Activated T-cell treated with anti-CD3 and anti-CD28 coated beads, Interleukin-2, amount 50 U/mL, for 72 hours (primary cell): ENCODE measurements at regions not wholly inside any gene's neighbourhood (a gene's known extent, or its start where the extent isn't known, plus 50 kb on each side); places are given as distances from the start of the nearest gene placed in this dataset.
"Not testable (repeated sequence)": the region's sequence is repeated elsewhere in the genome, so short reads cannot be mapped to it uniquely, and the experiment has no call there.

Source experiments
- ATAC-seq, 2 donors: fragments of 150-1000 bp; cut with Tn5 transposase; replicated peaks in 1 of 2; 2 replicates each; pipeline ENCODE4 v1.10.0; 2021; ENCODE audit warnings: moderate library complexity in 2 of 2, mild to moderate bottlenecking in 1 of 2
- DNase-seq, 2 donors: peaks; one replicate each; pipeline ENCODE4 v3.0.0; 2021 to 2022; ENCODE audit warnings: mixed read lengths in 1 of 2
- H3K27ac Mint-ChIP-seq: one replicate; pipeline ENCODE4 v1.8.0; 2022; ENCODE audit warnings: mild to moderate bottlenecking, moderate library complexity, mixed read lengths
- H3K27me3 Mint-ChIP-seq: one replicate; pipeline ENCODE4 v1.8.0; 2022; ENCODE audit warnings: low read depth, mixed read lengths
- H3K36me3 Mint-ChIP-seq, 2 donors: one replicate each; pipeline ENCODE4 v1.8.0; 2022; ENCODE audit warnings: mixed read lengths in 2 of 2, mild to moderate bottlenecking in 1 of 2; ENCODE audit not compliant: insufficient read depth in 2 of 2
- H3K4me1 Mint-ChIP-seq: one replicate; pipeline ENCODE4 v1.8.0; 2022; ENCODE audit warnings: low read depth, mixed read lengths
- H3K4me3 Mint-ChIP-seq, 2 donors: one replicate each; pipeline ENCODE4 v1.8.0; 2022; ENCODE audit warnings: mild to moderate bottlenecking in 2 of 2, mixed read lengths in 2 of 2, moderate library complexity in 2 of 2
- H3K9me3 Mint-ChIP-seq, 2 donors: one replicate each; pipeline ENCODE4 v1.8.0; 2022; ENCODE audit warnings: mixed read lengths in 2 of 2

GRCh38 chr4:84298719-84299254 lies 200.3 kb downstream of the NKX6-1 start:
- H3K4me1 Mint-ChIP-seq, H3K27ac Mint-ChIP-seq, H3K9me3 Mint-ChIP-seq, H3K4me3 Mint-ChIP-seq, H3K36me3 Mint-ChIP-seq, H3K27me3 Mint-ChIP-seq, ATAC-seq, DNase-seq: not testable (repeated sequence)

GRCh38 chr4:84298023-84298718 lies 200.9 kb downstream of the NKX6-1 start:
- Mint-ChIP-seq H3K4me3 (no peak overlapping the region), H3K9me3 (peaks cover 4 to 5% of the 10 kb centered on the region in 2 donors), H3K27ac (no peak overlapping the region), H3K36me3 (peaks cover 0 to 1% of the 10 kb centered on the region in 2 donors), H3K4me1 (no peaks in the 10 kb centered on the region), H3K27me3 (no peaks in the 10 kb centered on the region)
- DNase-seq, result no peak
- no peak for ATAC-seq

- no peaks in the 10 kb centered on the region for H3K4me1 Mint-ChIP-seq
- H3K27me3 Mint-ChIP-seq, result no peaks in the 10 kb centered on the region
- H3K9me3 Mint-ChIP-seq, result peaks cover 7 to 9% of the 10 kb centered on the region in 2 donors
- H3K4me3 Mint-ChIP-seq, result no peak overlapping the region
- DNase-seq (no peak), ATAC-seq (no peak)
- H3K27ac Mint-ChIP-seq, result no peak overlapping the region
- peaks cover 0 to 4% of the 10 kb centered on the region in 2 donors for H3K36me3 Mint-ChIP-seq
Observed at GRCh38 chr4:84291969-84292368, 207.1 kb downstream of the NKX6-1 start.

GRCh38 chr4:84286048-84286447 lies 213.0 kb downstream of the NKX6-1 start:
- ATAC-seq (no peak), DNase-seq (no peak)
- H3K27ac Mint-ChIP-seq, result no peak overlapping the region
- no peaks in the 10 kb centered on the region for H3K4me1 Mint-ChIP-seq
- no peak overlapping the region for H3K4me3 Mint-ChIP-seq
- H3K36me3 Mint-ChIP-seq, result peaks cover 0 to 4% of the 10 kb centered on the region in 2 donors
- peaks cover 7 to 9% of the 10 kb centered on the region in 2 donors for H3K9me3 Mint-ChIP-seq
- no peaks in the 10 kb centered on the region for H3K27me3 Mint-ChIP-seq

GRCh38 chr4:84279678-84280077 lies 219.4 kb downstream of the NKX6-1 start:
- Mint-ChIP-seq H3K36me3 (no peaks in the 10 kb centered on the region), H3K4me3 (no peak overlapping the region), H3K9me3 (no peaks in the 10 kb centered on the region), H3K27ac (no peak overlapping the region), H3K27me3 (no peaks in the 10 kb centered on the region), H3K4me1 (no peaks in the 10 kb centered on the region)
- no peak for DNase-seq
- no peak for ATAC-seq

- Mint-ChIP-seq H3K4me1 (no peaks in the 10 kb centered on the region), H3K27me3 (no peaks in the 10 kb centered on the region), H3K4me3 (no peak overlapping the region), H3K36me3 (no peaks in the 10 kb centered on the region), H3K27ac (no peak overlapping the region), H3K9me3 (no peaks in the 10 kb centered on the region)
- ATAC-seq, result no peak
- DNase-seq, result no peak
Observed at GRCh38 chr4:84277923-84278322, 221.2 kb downstream of the NKX6-1 start.

GRCh38 chr4:84276752-84277151 lies 222.3 kb downstream of the NKX6-1 start:
- Mint-ChIP-seq H3K4me3 (no peak overlapping the region), H3K9me3 (no peaks in the 10 kb centered on the region), H3K27me3 (no peaks in the 10 kb centered on the region), H3K36me3 (no peaks in the 10 kb centered on the region), H3K4me1 (no peaks in the 10 kb centered on the region), H3K27ac (no peak overlapping the region)
- ATAC-seq, result no peak
- no peak for DNase-seq

- Mint-ChIP-seq H3K4me1 (no peaks in the 10 kb centered on the region), H3K36me3 (no peaks in the 10 kb centered on the region), H3K27ac (no peak overlapping the region), H3K9me3 (peaks cover 0 to 1% of the 10 kb centered on the region in 2 donors), H3K27me3 (no peaks in the 10 kb centered on the region), H3K4me3 (no peak overlapping the region)
- DNase-seq (no peak), ATAC-seq (no peak)
Observed at GRCh38 chr4:84269536-84270044, 229.5 kb downstream of the NKX6-1 start.

GRCh38 chr4:84264652-84265051 lies 234.4 kb downstream of the NKX6-1 start:
- Mint-ChIP-seq H3K36me3 (peaks cover 0 to 4% of the 10 kb centered on the region in 2 donors), H3K27me3 (no peaks in the 10 kb centered on the region), H3K9me3 (peaks cover 7% of the 10 kb centered on the region in 2 donors), H3K27ac (no peak overlapping the region), H3K4me1 (no peaks in the 10 kb centered on the region), H3K4me3 (no peak overlapping the region)
- ATAC-seq (no peak), DNase-seq (no peak)

- Mint-ChIP-seq H3K4me3 (no peak overlapping the region), H3K9me3 (peaks cover 9 to 13% of the 10 kb centered on the region in 2 donors)
Observed at GRCh38 chr4:84263415-84263814, 235.7 kb downstream of the NKX6-1 start.

GRCh38 chr4:84260495-84260894 lies 238.6 kb downstream of the NKX6-1 start:
- Mint-ChIP-seq H3K36me3 (peaks cover 2 to 4% of the 10 kb centered on the region in 2 donors), H3K27ac (no peak overlapping the region), H3K4me3 (no peak overlapping the region), H3K27me3 (no peaks in the 10 kb centered on the region), H3K4me1 (no peaks in the 10 kb centered on the region), H3K9me3 (peaks cover 9 to 11% of the 10 kb centered on the region in 2 donors)
- ATAC-seq (no peak), DNase-seq (no peak)

More at GRCh38 chr4:84263415-84263814, 235.7 kb downstream of the NKX6-1 start:
- Mint-ChIP-seq H3K27ac (no peak overlapping the region), H3K36me3 (peaks cover 2 to 4% of the 10 kb centered on the region in 2 donors), H3K4me1 (no peaks in the 10 kb centered on the region), H3K27me3 (no peaks in the 10 kb centered on the region)
- DNase-seq, result no peak
- no peak for ATAC-seq

- ATAC-seq (peak in 1 of 2 donors; percentile 41), DNase-seq (no peak)
- Mint-ChIP-seq H3K4me1 (no peaks in the 10 kb centered on the region), H3K27me3 (no peaks in the 10 kb centered on the region), H3K36me3 (peaks cover 2 to 4% of the 10 kb centered on the region in 2 donors), H3K9me3 (peaks cover 9 to 11% of the 10 kb centered on the region in 2 donors), H3K27ac (no peak overlapping the region), H3K4me3 (no peak overlapping the region)
Observed at GRCh38 chr4:84258905-84259830, 239.9 kb downstream of the NKX6-1 start.

GRCh38 chr4:84254537-84254936 lies 244.6 kb downstream of the NKX6-1 start:
- ATAC-seq (no peak), DNase-seq (no peak)
- Mint-ChIP-seq H3K27ac (no peak overlapping the region), H3K4me3 (no peak overlapping the region), H3K36me3 (peaks cover 0 to 2% of the 10 kb centered on the region in 2 donors), H3K27me3 (no peaks in the 10 kb centered on the region), H3K9me3 (peaks cover 10% of the 10 kb centered on the region in 2 donors), H3K4me1 (no peaks in the 10 kb centered on the region)
